ENCODE measurements at regions not wholly inside any gene's neighbourhood (a gene's known extent, or its start where the extent isn't known, plus 50 kb on each side); places are given as distances from the start of the nearest gene placed in this dataset.
A peak's percentile ranks its signal among the peaks of the same experiment; 100 is the strongest.

DNA sequence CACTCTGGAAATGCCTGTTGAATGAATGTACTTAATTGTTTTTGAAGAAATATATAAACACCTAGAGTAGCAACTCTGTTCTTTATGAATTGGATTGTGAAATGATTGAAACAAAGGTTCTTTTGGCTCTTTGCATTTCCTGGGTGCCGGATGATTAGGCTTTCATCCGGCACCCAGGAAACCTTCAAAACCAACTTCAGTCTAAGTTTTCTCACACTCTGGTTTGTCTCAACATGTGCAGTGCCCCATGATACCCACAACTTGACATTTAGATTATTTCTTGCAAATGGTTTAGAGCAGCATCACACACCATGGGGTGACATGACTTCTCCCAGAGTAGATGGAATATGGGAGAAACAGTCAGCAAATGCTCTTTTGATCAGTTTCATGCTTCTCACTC lies 354.9 kb downstream of the BARHL2 start:
- H3K27ac ChIP-seq (ENCODE audit: low read length): no peak overlapping the region
- no peak overlapping the region for H3K4me3 ChIP-seq (ENCODE audit: low read length)
- H3K27me3 ChIP-seq (ENCODE audit: control insufficient read depth, insufficient read depth, low read length): no peaks in the 10 kb centered on the region
- no peaks in the 10 kb centered on the region for H3K36me3 ChIP-seq (ENCODE audit: control insufficient read depth, insufficient read depth, low read length)
- 100% methylated on average over 1 of the region's 2 CpGs for WGBS (ENCODE audit: insufficient coverage)
- no peaks in the 10 kb centered on the region for H3K4me1 ChIP-seq (ENCODE audit: control insufficient read depth, insufficient read depth, low read length)
- H3K9me3 ChIP-seq (replicated peaks; ENCODE audit: control insufficient read depth, low read depth, low read length): no peaks in the 10 kb centered on the region
- no peak for DNase-seq

DNA sequence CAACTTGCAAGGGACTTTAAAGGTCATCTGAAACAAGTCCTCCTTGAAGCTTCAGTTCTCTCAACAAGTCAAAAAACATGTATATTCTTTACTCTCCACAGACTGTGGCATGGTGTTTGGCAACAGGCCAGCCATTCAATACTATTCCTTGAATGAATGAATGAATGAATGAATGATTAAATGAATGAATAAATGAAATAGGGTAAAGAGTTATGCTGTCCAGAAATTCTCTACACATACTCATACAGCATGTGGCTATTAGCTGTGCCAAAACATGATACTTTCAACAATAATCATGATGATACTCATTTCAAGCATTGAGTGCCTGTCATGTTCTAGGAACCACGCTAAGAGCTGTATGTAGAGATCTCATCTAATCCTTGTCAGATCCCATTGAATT lies 356.1 kb downstream of the BARHL2 start:
- DNase-seq: no peak
- H3K27ac ChIP-seq (ENCODE audit: low read length): no peak overlapping the region
- H3K4me3 ChIP-seq (ENCODE audit: low read length): no peak overlapping the region
- no peaks in the 10 kb centered on the region for H3K4me1 ChIP-seq (ENCODE audit: control insufficient read depth, insufficient read depth, low read length)
- no peaks in the 10 kb centered on the region for H3K9me3 ChIP-seq (replicated peaks; ENCODE audit: control insufficient read depth, low read depth, low read length)
- H3K27me3 ChIP-seq (ENCODE audit: control insufficient read depth, insufficient read depth, low read length): no peaks in the 10 kb centered on the region
- no CpG with 5 or more reads among the region's 1 CpG for WGBS (ENCODE audit: insufficient coverage)
- H3K36me3 ChIP-seq (ENCODE audit: control insufficient read depth, insufficient read depth, low read length): no peaks in the 10 kb centered on the region

DNA sequence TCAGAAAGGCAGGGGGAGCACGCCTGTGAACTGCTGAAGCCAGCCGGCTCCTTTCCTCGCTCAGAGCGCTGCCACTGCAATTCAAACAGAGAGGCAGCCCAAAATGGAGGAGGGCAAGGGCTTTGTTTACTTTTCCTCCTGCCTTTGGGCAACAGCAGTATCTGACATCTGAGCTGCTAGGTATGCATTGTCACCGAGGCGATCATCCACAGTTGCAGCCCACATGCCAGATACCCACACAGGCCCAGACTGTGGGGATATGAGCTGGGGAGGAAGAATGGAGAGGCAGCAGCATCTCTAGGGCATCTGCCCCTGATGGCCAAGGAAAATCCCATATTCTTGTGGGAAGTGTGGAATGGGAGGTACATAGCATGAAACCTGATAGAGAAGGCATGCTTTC lies 357.1 kb downstream of the BARHL2 start:
- Histone ChIP-seq H3K27me3 (ENCODE audit: control insufficient read depth, insufficient read depth, low read length) (no peaks in the 10 kb centered on the region), H3K27ac (ENCODE audit: low read length) (no peak overlapping the region), H3K4me3 (ENCODE audit: low read length) (no peak overlapping the region), H3K4me1 (ENCODE audit: control insufficient read depth, insufficient read depth, low read length) (no peaks in the 10 kb centered on the region), H3K36me3 (ENCODE audit: control insufficient read depth, insufficient read depth, low read length) (no peaks in the 10 kb centered on the region), H3K9me3 (replicated peaks; ENCODE audit: control insufficient read depth, low read depth, low read length) (no peaks in the 10 kb centered on the region)
- DNase-seq: no peak
- 73% methylated on average over 4 of the region's 6 CpGs for WGBS (ENCODE audit: insufficient coverage)

DNA sequence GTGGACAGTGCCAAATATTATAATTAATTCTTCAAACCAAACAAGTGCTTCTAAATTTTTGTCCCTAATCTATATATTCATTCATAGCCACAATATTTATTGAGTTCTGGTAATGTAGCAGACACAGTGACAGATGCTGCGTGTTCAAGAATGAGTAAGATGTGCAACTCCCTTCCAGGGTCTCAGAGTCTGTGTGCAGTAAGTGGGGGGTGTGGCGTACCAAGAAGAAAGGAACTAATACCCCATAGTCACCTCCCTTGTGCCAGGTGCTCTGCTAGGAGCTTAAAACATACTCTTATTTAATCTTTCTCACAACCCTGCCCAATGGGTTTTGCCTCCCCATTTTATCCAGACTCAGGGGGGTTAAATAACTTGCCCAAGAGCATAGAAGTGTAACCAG lies 358.7 kb downstream of the BARHL2 start:
- no CpG with 5 or more reads among the region's 2 CpGs for WGBS (ENCODE audit: insufficient coverage)
- H3K27me3 ChIP-seq (ENCODE audit: control insufficient read depth, insufficient read depth, low read length): no peaks in the 10 kb centered on the region
- H3K9me3 ChIP-seq (replicated peaks; ENCODE audit: control insufficient read depth, low read depth, low read length): no peaks in the 10 kb centered on the region
- no peaks in the 10 kb centered on the region for H3K36me3 ChIP-seq (ENCODE audit: control insufficient read depth, insufficient read depth, low read length)
- H3K4me1 ChIP-seq (ENCODE audit: control insufficient read depth, insufficient read depth, low read length): no peaks in the 10 kb centered on the region
- H3K27ac ChIP-seq (ENCODE audit: low read length): no peak overlapping the region
- H3K4me3 ChIP-seq (ENCODE audit: low read length): no peak overlapping the region
- DNase-seq: no peak

GRCh38 chr1:90357995-90358394 lies 359.1 kb downstream of the BARHL2 start:
- Histone ChIP-seq H3K4me1 (ENCODE audit: control insufficient read depth, insufficient read depth, low read length) (no peaks in the 10 kb centered on the region), H3K27ac (ENCODE audit: low read length) (no peak overlapping the region), H3K4me3 (ENCODE audit: low read length) (no peak overlapping the region), H3K9me3 (replicated peaks; ENCODE audit: control insufficient read depth, low read depth, low read length) (no peaks in the 10 kb centered on the region), H3K36me3 (ENCODE audit: control insufficient read depth, insufficient read depth, low read length) (no peaks in the 10 kb centered on the region), H3K27me3 (ENCODE audit: control insufficient read depth, insufficient read depth, low read length) (no peaks in the 10 kb centered on the region)
- no peak for DNase-seq
- no CpG with 5 or more reads among the region's 2 CpGs for WGBS (ENCODE audit: insufficient coverage)

GRCh38 chr1:90356991-90357390 lies 360.1 kb downstream of the BARHL2 start:
- Histone ChIP-seq H3K27me3 (ENCODE audit: control insufficient read depth, insufficient read depth, low read length) (no peaks in the 10 kb centered on the region), H3K36me3 (ENCODE audit: control insufficient read depth, insufficient read depth, low read length) (no peaks in the 10 kb centered on the region), H3K27ac (ENCODE audit: low read length) (no peak overlapping the region), H3K9me3 (replicated peaks; ENCODE audit: control insufficient read depth, low read depth, low read length) (no peaks in the 10 kb centered on the region), H3K4me1 (ENCODE audit: control insufficient read depth, insufficient read depth, low read length) (no peaks in the 10 kb centered on the region), H3K4me3 (ENCODE audit: low read length) (no peak overlapping the region)
- no CpG with 5 or more reads among the region's 4 CpGs for WGBS (ENCODE audit: insufficient coverage)
- DNase-seq: no peak

DNA sequence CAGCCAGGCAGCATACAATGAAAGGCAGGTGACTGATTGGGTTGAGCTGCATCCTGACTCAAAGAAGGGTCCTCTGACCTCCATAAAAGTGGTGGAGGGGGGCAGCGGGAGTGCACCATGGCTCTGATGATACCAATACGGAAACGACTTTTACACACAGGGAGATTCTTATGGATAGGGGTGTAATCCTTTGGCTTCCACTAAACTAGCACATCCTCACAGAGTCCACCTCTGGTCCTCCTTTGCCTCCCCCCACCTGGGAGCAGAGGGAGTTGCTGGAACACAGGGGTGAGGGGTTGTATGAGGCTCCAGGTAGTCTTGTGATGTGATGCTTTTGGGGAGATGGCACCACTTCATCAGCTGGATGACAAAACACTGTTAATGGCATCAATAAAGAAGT lies 361.0 kb downstream of the BARHL2 start:
- no peak for DNase-seq
- Histone ChIP-seq H3K4me1 (ENCODE audit: control insufficient read depth, insufficient read depth, low read length) (no peaks in the 10 kb centered on the region), H3K27ac (ENCODE audit: low read length) (no peak overlapping the region), H3K4me3 (ENCODE audit: low read length) (no peak overlapping the region), H3K27me3 (ENCODE audit: control insufficient read depth, insufficient read depth, low read length) (no peaks in the 10 kb centered on the region), H3K9me3 (replicated peaks; ENCODE audit: control insufficient read depth, low read depth, low read length) (no peaks in the 10 kb centered on the region), H3K36me3 (ENCODE audit: control insufficient read depth, insufficient read depth, low read length) (no peaks in the 10 kb centered on the region)
- WGBS (ENCODE audit: insufficient coverage): no CpG with 5 or more reads among the region's 3 CpGs

DNA sequence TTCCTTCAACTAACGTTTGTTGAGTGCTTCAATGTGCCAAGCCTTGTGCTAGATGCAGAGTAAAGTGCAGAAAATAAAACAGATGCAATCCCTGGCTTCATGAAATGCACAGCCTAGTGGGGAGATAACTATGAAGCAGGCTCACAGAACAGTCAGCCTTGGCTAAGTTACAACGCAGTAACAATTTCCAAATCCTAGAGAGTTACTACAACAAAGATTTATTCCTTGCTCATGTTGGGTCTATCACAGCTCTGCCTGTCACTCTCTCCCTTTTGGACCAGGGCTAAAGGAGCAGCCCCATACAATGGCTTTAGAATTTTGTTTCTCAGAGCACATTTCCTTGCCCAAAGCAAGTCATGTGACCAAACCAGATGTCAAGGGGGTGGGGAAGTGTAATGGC lies 359.8 kb downstream of the ZNF326 start:
- H3K27me3 ChIP-seq (ENCODE audit: control insufficient read depth, insufficient read depth, low read length): no peaks in the 10 kb centered on the region
- H3K4me1 ChIP-seq (ENCODE audit: control insufficient read depth, insufficient read depth, low read length): no peaks in the 10 kb centered on the region
- H3K36me3 ChIP-seq (ENCODE audit: control insufficient read depth, insufficient read depth, low read length): no peaks in the 10 kb centered on the region
- no peak overlapping the region for H3K27ac ChIP-seq (ENCODE audit: low read length)
- peak; percentile 9 for DNase-seq
- H3K4me3 ChIP-seq (ENCODE audit: low read length): no peak overlapping the region
- no peaks in the 10 kb centered on the region for H3K9me3 ChIP-seq (replicated peaks; ENCODE audit: control insufficient read depth, low read depth, low read length)
- 100% methylated on average over 1 of the region's 2 CpGs for WGBS (ENCODE audit: insufficient coverage)

DNA sequence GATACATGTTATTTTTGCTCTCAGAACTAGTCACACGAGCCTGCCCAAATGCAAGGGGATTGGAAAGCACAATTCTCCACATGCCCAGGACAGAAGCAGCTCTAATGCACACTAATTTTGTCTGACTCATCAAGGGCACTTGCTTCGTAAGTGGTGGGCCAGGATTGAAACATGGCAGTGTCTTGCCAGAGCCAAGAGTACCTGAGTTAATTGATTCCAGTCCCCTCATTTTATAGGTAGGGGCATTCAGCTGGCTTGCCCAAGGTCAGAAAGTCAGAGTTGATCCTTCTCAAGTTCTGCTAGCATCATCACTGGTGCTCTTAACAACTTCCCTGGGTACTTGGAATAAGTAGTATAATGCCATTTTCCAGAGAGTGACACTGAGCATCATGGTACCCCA lies 356.1 kb downstream of the ZNF326 start:
- H3K4me3 ChIP-seq (ENCODE audit: low read length): no peak overlapping the region
- H3K36me3 ChIP-seq (ENCODE audit: control insufficient read depth, insufficient read depth, low read length): no peaks in the 10 kb centered on the region
- 76% methylated on average over 2 of the region's 2 CpGs for WGBS (ENCODE audit: insufficient coverage)
- no peak overlapping the region for H3K27ac ChIP-seq (ENCODE audit: low read length)
- no peak for DNase-seq
- no peaks in the 10 kb centered on the region for H3K9me3 ChIP-seq (replicated peaks; ENCODE audit: control insufficient read depth, low read depth, low read length)
- H3K4me1 ChIP-seq (ENCODE audit: control insufficient read depth, insufficient read depth, low read length): no peaks in the 10 kb centered on the region
- H3K27me3 ChIP-seq (ENCODE audit: control insufficient read depth, insufficient read depth, low read length): no peaks in the 10 kb centered on the region

GRCh38 chr1:90349510-90349909 lies 354.6 kb downstream of the ZNF326 start:
- Histone ChIP-seq H3K4me3 (ENCODE audit: low read length) (no peak overlapping the region), H3K9me3 (replicated peaks; ENCODE audit: control insufficient read depth, low read depth, low read length) (no peaks in the 10 kb centered on the region), H3K4me1 (ENCODE audit: control insufficient read depth, insufficient read depth, low read length) (no peaks in the 10 kb centered on the region), H3K27me3 (ENCODE audit: control insufficient read depth, insufficient read depth, low read length) (no peaks in the 10 kb centered on the region), H3K27ac (ENCODE audit: low read length) (no peak overlapping the region), H3K36me3 (ENCODE audit: control insufficient read depth, insufficient read depth, low read length) (no peaks in the 10 kb centered on the region)
- WGBS (ENCODE audit: insufficient coverage): 77% methylated on average over 4 of the region's 4 CpGs
- no peak for DNase-seq

DNA sequence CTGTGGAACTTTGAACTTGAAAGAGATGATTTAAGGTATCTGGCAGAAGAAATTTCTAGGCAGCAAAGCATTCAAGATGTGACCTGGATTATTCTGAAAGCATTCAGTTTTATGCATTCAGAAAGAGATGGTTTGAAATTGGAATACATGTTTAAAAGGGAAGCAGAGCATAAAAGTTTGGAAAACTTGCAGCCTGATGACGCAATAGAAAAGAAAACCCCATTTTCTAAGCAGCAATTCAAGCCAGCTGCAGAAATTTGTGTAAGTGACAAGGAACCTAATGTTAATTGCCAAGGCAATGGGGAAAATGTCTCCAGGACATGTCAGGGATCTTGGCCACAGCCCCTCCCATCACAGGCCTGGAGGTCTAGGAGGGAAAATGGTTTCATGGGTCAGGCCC lies 354.0 kb downstream of the ZNF326 start:
- no peak for DNase-seq
- WGBS (ENCODE audit: insufficient coverage): no CpG with 5 or more reads among the region's 1 CpG
- H3K36me3 ChIP-seq (ENCODE audit: control insufficient read depth, insufficient read depth, low read length): no peaks in the 10 kb centered on the region
- H3K27me3 ChIP-seq (ENCODE audit: control insufficient read depth, insufficient read depth, low read length): no peaks in the 10 kb centered on the region
- H3K9me3 ChIP-seq (replicated peaks; ENCODE audit: control insufficient read depth, low read depth, low read length): no peaks in the 10 kb centered on the region
- H3K4me3 ChIP-seq (ENCODE audit: low read length): no peak overlapping the region
- H3K4me1 ChIP-seq (ENCODE audit: control insufficient read depth, insufficient read depth, low read length): no peaks in the 10 kb centered on the region
- H3K27ac ChIP-seq (ENCODE audit: low read length): no peak overlapping the region
